Brain microvascular endothelial cell (primary cell): ENCODE measurements at regions not wholly inside any gene's neighbourhood (a gene's known extent, or its start where the extent isn't known, plus 50 kb on each side); places are given as distances from the start of the nearest gene placed in this dataset.

Experiments used
- DNase-seq: peaks from one replicate; pipeline ENCODE4 v3.0.0-alpha.2; 2020
- H3K27ac ChIP-seq: fragments of 250-450 bp; sonication (Bioruptor Pico); 2 replicates; pipeline ENCODE4 v1.5.1; 2020; ENCODE audit warnings: mild to moderate bottlenecking, moderate library complexity
- H3K27me3 ChIP-seq: fragments of 250-450 bp; sonication (Bioruptor Pico); replicated peaks from 2 replicates; pipeline ENCODE4 v1.5.1; 2020; ENCODE audit warnings: mild to moderate bottlenecking
- H3K36me3 ChIP-seq: fragments of 250-450 bp; sonication (Bioruptor Pico); replicated peaks from 2 replicates; pipeline ENCODE4 v1.5.1; 2020; ENCODE audit warnings: mild to moderate bottlenecking
- H3K4me3 ChIP-seq: 2 replicates; pipeline ENCODE4 v1.5.1; 2011; ENCODE audit warnings: low read depth, mild to moderate bottlenecking, control low read depth, low read length, moderate library complexity
- CTCF ChIP-seq: IDR thresholded peaks from 2 replicates; pipeline ENCODE4 v1.5.1; 2011; ENCODE audit warnings: low read depth, mild to moderate bottlenecking, moderate library complexity, low read length, control low read depth, inconsistent platforms; ENCODE audit errors: missing control alignments
- in situ Hi-C: cut with HindIII; loops from 2 replicates; pipeline ENCODE4 v1.10.0; 2017; ENCODE audit warnings: low sequenced_read_pairs, low pct_ligation_motif_present

GRCh38 chr6:10000551-10000950 is 414.3 kb downstream of the TFAP2A start:
- DNase-seq: no peak
- Histone ChIP-seq H3K36me3 (no peaks in the 10 kb centered on the region), H3K27ac (no peak overlapping the region), H3K4me3 (no peak overlapping the region), H3K27me3 (no peaks in the 10 kb centered on the region)
- no peak for TF ChIP-seq CTCF
- in situ Hi-C loops: no loop called here

- no peak for TF ChIP-seq CTCF
- Histone ChIP-seq H3K27me3 (no peaks in the 10 kb centered on the region), H3K4me3 (no peak overlapping the region), H3K27ac (no peak overlapping the region), H3K36me3 (no peaks in the 10 kb centered on the region)
- in situ Hi-C loops: no loop called here
- no peak for DNase-seq
Measured at GRCh38 chr6:9999796-10000195, 415.1 kb downstream of the TFAP2A start.

- DNase-seq: no peak
- no peak overlapping the region for H3K4me3 ChIP-seq
- no peaks in the 10 kb centered on the region for H3K27me3 ChIP-seq
- H3K27ac ChIP-seq: no peak overlapping the region
- no peak for TF ChIP-seq CTCF
- H3K36me3 ChIP-seq: no peaks in the 10 kb centered on the region
- in situ Hi-C loops: no loop called here
Measured at GRCh38 chr6:9986273-9986672, 428.6 kb downstream of the TFAP2A start.

GRCh38 chr6:9985481-9985880 is 429.4 kb downstream of the TFAP2A start:
- Histone ChIP-seq H3K36me3 (no peaks in the 10 kb centered on the region), H3K4me3 (no peak overlapping the region), H3K27ac (no peak overlapping the region), H3K27me3 (no peaks in the 10 kb centered on the region)
- in situ Hi-C loops: no loop called here
- no peak for DNase-seq
- no peak for TF ChIP-seq CTCF

GRCh38 chr6:9984607-9985006 is 430.3 kb downstream of the TFAP2A start:
- no peaks in the 10 kb centered on the region for H3K36me3 ChIP-seq
- H3K27me3 ChIP-seq: no peaks in the 10 kb centered on the region
- no peak for DNase-seq
- no peak overlapping the region for H3K27ac ChIP-seq
- in situ Hi-C loops: no loop called here
- no peak for TF ChIP-seq CTCF
- no peak overlapping the region for H3K4me3 ChIP-seq

- no peak overlapping the region for H3K27ac ChIP-seq
- no peaks in the 10 kb centered on the region for H3K36me3 ChIP-seq
- H3K4me3 ChIP-seq: no peak overlapping the region
- DNase-seq: no peak
- H3K27me3 ChIP-seq: no peaks in the 10 kb centered on the region
- in situ Hi-C loops: no loop called here
- no peak for TF ChIP-seq CTCF
Measured at GRCh38 chr6:9983168-9983567, 431.7 kb downstream of the TFAP2A start.
